ENCODE measurements at regions not wholly inside any gene's neighbourhood (a gene's known extent, or its start where the extent isn't known, plus 50 kb on each side); places are given as distances from the start of the nearest gene placed in this dataset.

DNA sequence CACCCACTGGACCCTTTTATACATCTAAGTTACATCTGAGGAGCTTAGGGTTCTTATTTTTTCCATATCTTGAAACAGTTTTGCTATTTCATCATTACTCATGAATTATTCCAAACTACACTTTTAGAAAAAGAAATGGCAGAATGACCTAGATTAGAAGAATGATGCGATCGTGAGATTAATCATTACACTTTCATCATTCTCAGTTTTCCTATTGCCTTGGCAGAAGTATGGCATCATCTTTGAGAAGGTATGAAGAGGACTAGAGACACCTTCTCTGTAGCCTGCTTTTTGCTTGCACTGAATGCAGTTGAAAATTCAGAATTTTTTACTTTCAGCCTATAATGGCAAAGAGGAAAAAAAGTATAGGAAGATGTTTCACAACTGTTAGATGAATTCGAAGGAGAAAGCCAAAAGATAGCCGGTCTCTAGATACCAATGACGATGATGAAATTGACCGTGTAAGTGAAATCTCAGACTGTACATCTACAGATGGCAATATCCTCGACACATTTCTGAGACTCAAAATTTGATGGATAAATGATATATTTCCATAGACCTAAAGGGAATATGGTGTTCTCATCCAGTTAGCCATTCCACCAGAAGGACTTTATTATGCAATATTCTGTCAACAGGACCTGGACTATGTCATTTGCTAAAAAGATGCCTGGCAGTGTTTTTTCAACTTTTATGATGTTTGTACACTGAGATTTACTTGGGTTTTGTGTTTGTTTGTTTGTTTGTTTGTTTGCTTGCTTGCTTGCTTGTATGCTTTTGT is 191.8 kb downstream of the TOMM20 start (continued):
- TF ChIP-seq TCFL5 (CRISPR knock-in tag; conservative IDR thresholded peaks at IDR 0.05): no peak
- TF ChIP-seq RNF2 (IDR thresholded peaks at IDR 0.05): no peak
- TF ChIP-seq HIVEP1 (CRISPR knock-in tag; IDR thresholded peaks at IDR 0.05): no peak
- no peak for TF ChIP-seq CEBPG (CRISPR knock-in tag; IDR thresholded peaks at IDR 0.05)
- peak in 1 of 2 experiments; percentile 73; a peak in 3 of 4 replicates for TF ChIP-seq CEBPG (tag; conservative IDR thresholded peaks at IDR 0.05 in 1 of 2, IDR thresholded peaks at IDR 0.05 in 1 of 2)

- H3K79me2 ChIP-seq (ENCODE audit: control insufficient read depth, insufficient read depth, low read length): no peaks in the 10 kb centered on the region
- ChIA-PET POLR2A (no interaction called here), CTCF (ENCODE audit: low intra/inter-chr PET ratio) (interaction anchor here (0.7 kb wide), 1 partner anchor 1183 kb away, joined by 3 read pairs; no protein-coding TSS in a partner anchor)
- no peak overlapping the region for H3K9ac ChIP-seq (ENCODE audit: insufficient read depth in 1 of 2, low read depth in 2 of 2, low read length in 2 of 2)
- H3K36me3 ChIP-seq (ENCODE audit: control insufficient read depth, insufficient read depth, low read length): no peaks in the 10 kb centered on the region
- in situ Hi-C loops (cut with MboI) (no loop called here), intact Hi-C loops (cut with micrococcal nuclease) (no loop called here)
- peaks cover 0 to 3% of the 10 kb centered on the region in 2 experiments; a peak in 2 of 5 replicates for H3K4me1 ChIP-seq (replicated peaks in 1 of 2; ENCODE audit: control insufficient read depth in 2 of 2, insufficient read depth in 2 of 2, low read length in 2 of 2)
- no peak overlapping the region for H3K4me3 ChIP-seq
- H4K20me1 ChIP-seq (replicated peaks; ENCODE audit: control insufficient read depth, insufficient read depth, low read length): no peaks in the 10 kb centered on the region
- BruUV-seq (replicated peaks): no TSS peak
- H3K9me3 ChIP-seq (replicated peaks; ENCODE audit: control insufficient read depth, insufficient read depth, low read depth, low read length): no peaks in the 10 kb centered on the region
- no peaks in the 10 kb centered on the region for H3K9me1 ChIP-seq (ENCODE audit: control insufficient read depth, insufficient read depth, low read length)
- H3K27me3 ChIP-seq (ENCODE audit: control insufficient read depth in 2 of 2, insufficient read depth in 2 of 2, low read length in 2 of 2): no peaks in the 10 kb centered on the region
- no peak overlapping the region for H3K4me2 ChIP-seq (ENCODE audit: insufficient read depth, low read length)
- DNase-seq (ENCODE audit: extremely low read depth in 1 of 4, low spot score in 3 of 4): no peak
- 74% methylated on average over 7 of the region's 7 CpGs for WGBS (ENCODE audit: insufficient coverage, low coverage, missing lambda C conversion rate)
- H3K27ac ChIP-seq (ENCODE audit: extremely low read depth, low read depth, low read length): no peak overlapping the region
- no peak for ATAC-seq
- H2AFZ ChIP-seq (ENCODE audit: low read depth, low read length): no peak overlapping the region
- FAIRE-seq: no peak
- no peak for TF ChIP-seq GTF2A2 (tag; IDR thresholded peaks at IDR 0.05)
- peak; percentile 59 for TF ChIP-seq ZNF121 (CRISPR knock-in tag; conservative IDR thresholded peaks at IDR 0.05)
- TF ChIP-seq PHF21A (IDR thresholded peaks at IDR 0.05; ENCODE audit: borderline replicate concordance, low read depth): no peak
- TF ChIP-seq USF2 (CRISPR knock-in tag; IDR thresholded peaks at IDR 0.05): no peak
- TF ChIP-seq NFIC (IDR thresholded peaks at IDR 0.05): no peak
- TF ChIP-seq FOSL1 (tag; conservative IDR thresholded peaks at IDR 0.05): no peak
- no peak for TF ChIP-seq SMARCE1 (IDR thresholded peaks at IDR 0.05)
- TF ChIP-seq BRD9 (IDR thresholded peaks at IDR 0.05; ENCODE audit: low read depth, partially characterized antibody): no peak
- no peak for TF ChIP-seq ZBTB11 (CRISPR knock-in tag; IDR thresholded peaks at IDR 0.05)
- TF ChIP-seq, protein P1, sequence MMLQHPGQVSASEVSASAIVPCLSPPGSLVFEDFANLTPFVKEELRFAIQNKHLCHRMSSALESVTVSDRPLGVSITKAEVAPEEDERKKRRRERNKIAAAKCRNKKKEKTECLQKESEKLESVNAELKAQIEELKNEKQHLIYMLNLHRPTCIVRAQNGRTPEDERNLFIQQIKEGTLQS (IDR thresholded peaks at IDR 0.05): peak; percentile 75
- TF ChIP-seq, protein P1 (CRISPR knock-in tag; conservative IDR thresholded peaks at IDR 0.05): no peak
- TF ChIP-seq ZNF79 (CRISPR knock-in tag; IDR thresholded peaks at IDR 0.05; ENCODE audit: low read depth): no peak
Observed at GRCh38 chr1:234934611-234935033, 194.0 kb downstream of the TOMM20 start.

Data from K562 (cell line).